ENCODE measurements at regions not wholly inside any gene's neighbourhood (a gene's known extent, or its start where the extent isn't known, plus 50 kb on each side); places are given as distances from the start of the nearest gene placed in this dataset.
A peak's percentile ranks its signal among the peaks of the same experiment; 100 is the strongest.
"Not testable (repeated sequence)": the region's sequence is repeated elsewhere in the genome, so short reads cannot be mapped to it uniquely, and the experiment has no call there.

DNA sequence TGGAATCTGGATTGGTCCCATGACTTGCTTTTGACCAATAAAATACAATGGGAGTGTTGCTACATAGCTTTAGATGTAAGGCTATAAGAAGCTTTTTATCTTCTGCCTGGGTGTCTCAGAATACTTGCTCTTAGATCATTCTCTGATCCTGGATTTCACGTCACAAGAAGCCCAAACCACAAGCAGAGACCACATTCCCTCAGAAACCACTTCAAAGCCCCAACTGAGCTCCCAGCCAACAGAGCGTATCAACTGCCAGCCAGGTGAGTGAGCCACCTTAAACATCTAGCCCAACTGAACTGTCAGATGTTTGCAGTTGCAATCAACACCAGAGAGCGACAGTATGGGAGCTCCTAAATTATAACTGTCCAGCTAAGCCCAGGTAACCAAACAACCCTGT, 687.1 kb downstream of the TLE1 start:
- no peak for DNase-seq (ENCODE audit: low spot score)

- DNase-seq (ENCODE audit: low spot score): no peak
Observed at GRCh38 chr9:80995759-80996158, 693.6 kb downstream of the TLE1 start.

- DNase-seq (ENCODE audit: low spot score): no peak
Observed at GRCh38 chr9:80994892-80995291, 694.5 kb downstream of the TLE1 start.

GRCh38 chr9:80985595-80985994, 703.8 kb downstream of the TLE1 start:
- not testable (repeated sequence) for DNase-seq (ENCODE audit: low spot score)

- DNase-seq (ENCODE audit: low spot score): no peak
Observed at GRCh38 chr9:80976403-80976802, 712.9 kb downstream of the TLE1 start.

GRCh38 chr9:80970377-80970776, 719.0 kb downstream of the TLE1 start:
- not testable (repeated sequence) for DNase-seq (ENCODE audit: low spot score)

DNA sequence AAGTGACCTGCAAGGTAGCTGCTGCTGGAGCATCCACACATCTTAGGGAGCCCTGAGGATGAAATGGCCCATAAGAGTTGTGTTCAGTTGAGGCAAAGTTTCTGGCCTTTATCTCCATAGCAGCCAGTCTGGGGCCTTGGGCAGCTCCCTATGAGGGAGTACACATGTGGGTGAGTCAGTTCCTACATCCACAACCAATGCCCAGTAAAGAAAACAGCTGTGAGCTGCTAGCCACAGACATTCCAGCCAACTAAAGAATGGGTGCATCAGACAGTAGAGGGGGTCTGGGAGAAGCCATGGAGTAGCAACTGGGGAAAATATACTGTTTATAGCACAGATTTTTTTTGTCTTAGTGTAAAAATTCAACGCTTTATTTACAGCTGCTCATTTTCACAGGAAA, 720.7 kb downstream of the TLE1 start:
- no peak for DNase-seq (ENCODE audit: low spot score)

GRCh38 chr9:80964914-80965313, 724.4 kb downstream of the TLE1 start:
- DNase-seq (ENCODE audit: low spot score): no peak

DNA sequence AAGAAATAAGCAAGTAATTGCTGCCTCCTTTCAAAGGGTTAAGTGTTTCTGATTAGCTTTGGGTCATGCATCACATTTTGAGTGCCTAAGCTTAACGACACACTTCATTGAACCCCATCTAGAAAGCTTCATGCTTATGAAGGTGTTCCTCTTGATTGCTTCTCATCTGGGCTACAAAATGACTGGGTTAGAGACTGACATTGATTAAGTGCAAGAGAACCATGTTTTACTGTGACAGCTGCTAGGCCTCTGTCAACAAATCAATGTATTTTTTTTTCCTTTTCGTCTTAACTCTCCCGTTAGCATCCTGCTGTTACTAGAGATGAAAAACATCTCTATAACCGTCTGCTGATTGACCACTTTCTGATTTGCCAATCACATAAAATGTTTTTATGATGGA, 725.0 kb downstream of the TLE1 start:
- DNase-seq (ENCODE audit: low spot score): no peak

DNA sequence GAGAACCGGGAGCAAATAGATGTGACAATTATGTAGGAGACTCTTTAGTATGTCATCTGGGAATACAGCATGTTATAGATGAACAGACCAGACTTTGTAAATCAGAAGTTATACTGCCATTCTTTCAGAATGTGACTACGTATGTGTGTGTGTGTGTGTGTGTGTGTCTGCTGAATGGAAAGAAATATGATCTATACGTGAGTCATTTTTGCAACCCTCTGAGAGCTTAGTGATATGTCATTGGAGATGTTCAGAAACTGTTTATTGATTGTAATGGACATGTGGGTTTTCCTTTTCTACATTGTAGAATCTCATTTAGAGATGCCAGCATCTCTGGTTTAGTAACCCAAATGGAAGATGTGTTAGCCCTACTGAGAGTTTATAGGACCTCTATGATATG, 731.5 kb downstream of the TLE1 start:
- DNase-seq (ENCODE audit: low spot score): no peak

- no peak for DNase-seq (ENCODE audit: low spot score)
Observed at GRCh38 chr9:80954521-80954920, 734.8 kb downstream of the TLE1 start.

DNA sequence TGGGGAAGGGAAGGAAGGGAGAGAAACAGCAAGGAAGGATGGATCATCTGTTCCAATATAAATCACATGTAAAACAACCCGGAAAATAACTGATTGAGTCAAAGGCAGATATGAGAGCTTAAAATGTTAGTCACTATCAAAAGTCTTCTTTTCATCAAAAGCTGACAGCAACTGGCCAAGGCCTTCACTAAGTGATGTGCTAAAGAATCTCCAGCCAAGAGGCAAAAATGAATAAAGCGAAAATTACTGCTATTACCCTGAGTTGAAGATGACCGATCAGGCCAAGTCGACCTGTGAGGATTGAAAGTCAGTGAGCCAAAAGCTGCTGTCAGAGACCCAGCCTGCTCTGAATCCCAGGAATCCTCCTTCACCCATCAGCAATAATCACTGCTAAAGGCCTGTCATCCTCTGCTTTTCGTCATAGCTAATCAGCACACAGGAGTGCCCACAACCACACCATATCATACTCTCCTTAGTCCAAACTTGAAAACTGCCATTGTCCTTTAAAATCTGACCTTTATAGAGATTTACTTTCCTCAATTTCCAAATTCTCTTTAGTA, 736.9 kb downstream of the TLE1 start:
- no peak for DNase-seq (ENCODE audit: low spot score)

- DNase-seq (ENCODE audit: low spot score): no peak
Observed at GRCh38 chr9:80951675-80952074, 737.7 kb downstream of the TLE1 start.

GRCh38 chr9:80948876-80949275, 740.5 kb downstream of the TLE1 start:
- DNase-seq (ENCODE audit: low spot score): no peak

GRCh38 chr9:80948066-80948465, 741.3 kb downstream of the TLE1 start:
- no peak for DNase-seq (ENCODE audit: low spot score)

DNA sequence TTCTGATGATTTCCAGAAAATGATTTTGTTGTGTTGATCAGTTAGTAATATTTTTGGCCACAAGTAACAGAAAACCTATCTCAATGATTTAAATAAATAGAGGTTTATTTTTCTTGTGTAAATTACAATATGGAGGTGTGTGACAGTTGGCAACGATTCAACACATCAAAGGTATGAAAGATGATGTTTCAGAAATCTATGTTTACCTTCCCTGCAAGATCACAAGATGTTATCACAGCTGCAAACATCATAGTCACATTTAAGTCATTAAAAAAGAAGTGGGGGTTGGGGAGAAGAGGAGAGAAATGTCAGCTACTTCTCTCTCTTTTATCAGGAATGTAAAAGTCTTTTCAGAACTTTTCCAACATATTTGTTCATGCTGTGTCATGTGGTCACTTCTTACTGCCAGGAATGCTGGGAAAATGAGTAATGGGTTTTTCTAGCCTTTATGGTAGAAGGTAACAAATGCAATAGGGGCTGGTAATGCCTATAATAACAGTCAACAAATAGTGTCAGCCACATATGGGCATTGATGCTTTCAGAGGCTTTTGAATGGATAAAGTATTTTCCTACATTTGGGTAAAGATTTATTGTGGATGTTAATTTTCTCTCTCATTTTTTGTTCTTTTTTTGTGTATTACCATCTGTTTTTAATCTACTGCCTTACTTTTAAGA, 742.7 kb downstream of the TLE1 start:
- DNase-seq (ENCODE audit: low spot score): no peak

GRCh38 chr9:80945436-80945835, 743.9 kb downstream of the TLE1 start:
- no peak for DNase-seq (ENCODE audit: low spot score)

- DNase-seq (ENCODE audit: low spot score): no peak
Observed at GRCh38 chr9:80937645-80938044, 751.7 kb downstream of the TLE1 start.

GRCh38 chr9:80934095-80934494, 755.3 kb downstream of the TLE1 start:
- no peak for DNase-seq (ENCODE audit: low spot score)

GRCh38 chr9:80932947-80933780, 756.2 kb downstream of the TLE1 start:
- DNase-seq (ENCODE audit: low spot score): peak; percentile 54

- DNase-seq (ENCODE audit: low spot score): no peak
Observed at GRCh38 chr9:80932181-80932580, 757.2 kb downstream of the TLE1 start.

DNA sequence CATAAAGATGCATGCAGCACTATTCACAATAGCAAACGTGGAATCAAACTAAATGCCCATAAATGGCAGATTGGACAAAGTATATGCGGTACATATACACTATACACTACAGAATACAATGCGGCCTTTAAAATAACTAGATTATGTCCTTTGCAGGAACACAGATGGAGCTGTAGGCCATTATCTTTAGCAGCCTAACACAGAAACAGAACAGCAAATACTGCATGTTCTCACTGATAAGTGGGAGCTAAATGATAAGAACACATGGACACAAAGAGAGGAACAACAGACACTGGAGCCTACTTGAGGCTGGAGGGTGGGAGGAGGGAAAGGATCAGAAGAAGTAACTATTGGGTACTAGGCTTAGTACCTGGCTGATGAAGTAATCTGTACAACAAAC, 758.2 kb downstream of the TLE1 start:
- DNase-seq (ENCODE audit: low spot score): no peak

DNA sequence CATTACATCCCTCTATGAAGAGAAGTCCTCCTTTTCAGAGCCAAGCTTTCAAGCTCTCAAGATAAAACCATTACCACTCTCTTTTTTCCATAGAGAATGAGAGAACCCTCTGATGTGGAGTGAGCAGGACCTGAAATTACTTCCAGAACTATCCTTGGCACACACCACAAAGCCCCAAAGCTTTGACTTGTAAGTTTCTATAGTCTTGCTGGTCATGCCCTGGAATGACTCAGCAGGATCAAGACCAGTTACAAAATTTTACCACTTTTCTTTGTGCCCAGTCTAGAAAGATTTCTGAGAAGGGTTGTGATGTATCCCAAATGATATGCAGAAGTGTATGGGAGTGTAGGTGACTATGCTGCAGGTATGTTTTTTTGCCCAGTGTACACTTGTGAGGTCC, 760.6 kb downstream of the TLE1 start:
- no peak for DNase-seq (ENCODE audit: low spot score)
